Memory B cell (primary cell): ENCODE measurements at regions not wholly inside any gene's neighbourhood (a gene's known extent, or its start where the extent isn't known, plus 50 kb on each side); places are given as distances from the start of the nearest gene placed in this dataset.

Experiments used
- ATAC-seq: fragments of 150-1000 bp; cut with Tn5 transposase; 2 replicates; pipeline ENCODE4 v1.10.0; 2021; ENCODE audit warnings: low read depth, mild to moderate bottlenecking, moderate library complexity
- DNase-seq, 2 donors: peaks; one replicate each; pipeline ENCODE4 v3.0.0; 2022; ENCODE audit warnings: low spot score in 2 of 2
- H3K27ac Mint-ChIP-seq: one replicate; pipeline ENCODE4 v1.8.0; 2022; ENCODE audit warnings: mild to moderate bottlenecking, moderate library complexity, mixed read lengths
- H3K27me3 Mint-ChIP-seq: one replicate; pipeline ENCODE4 v1.8.0; 2022; ENCODE audit warnings: mixed read lengths
- H3K36me3 Mint-ChIP-seq: one replicate; pipeline ENCODE4 v1.8.0; 2022; ENCODE audit warnings: mild to moderate bottlenecking, mixed read lengths
- H3K4me1 Mint-ChIP-seq: one replicate; pipeline ENCODE4 v1.8.0; 2022; ENCODE audit warnings: mixed read lengths
- H3K4me3 Mint-ChIP-seq: one replicate; pipeline ENCODE4 v1.8.0; 2022; ENCODE audit warnings: mild to moderate bottlenecking, moderate library complexity, mixed read lengths
- H3K9me3 Mint-ChIP-seq: one replicate; pipeline ENCODE4 v1.8.0; 2022; ENCODE audit warnings: mixed read lengths

GRCh38 chr6:19438566-19439353 lies 398.4 kb upstream of the ID4 start:
- no peak for ATAC-seq
- H3K36me3 Mint-ChIP-seq, result peaks cover 2% of the 10 kb centered on the region
- no peak overlapping the region for H3K27ac Mint-ChIP-seq
- no peaks in the 10 kb centered on the region for H3K27me3 Mint-ChIP-seq
- peaks cover 8% of the 10 kb centered on the region for H3K9me3 Mint-ChIP-seq
- H3K4me1 Mint-ChIP-seq, result no peaks in the 10 kb centered on the region
- no peak for DNase-seq
- H3K4me3 Mint-ChIP-seq, result no peak overlapping the region

GRCh38 chr6:19440531-19440930 lies 396.6 kb upstream of the ID4 start:
- Mint-ChIP-seq H3K4me1 (no peaks in the 10 kb centered on the region), H3K4me3 (no peak overlapping the region), H3K9me3 (peaks cover 8% of the 10 kb centered on the region), H3K27me3 (no peaks in the 10 kb centered on the region), H3K27ac (no peak overlapping the region), H3K36me3 (peaks cover 2% of the 10 kb centered on the region)
- ATAC-seq, result no peak
- no peak for DNase-seq

GRCh38 chr6:19443411-19443810 lies 393.8 kb upstream of the ID4 start:
- DNase-seq (no peak), ATAC-seq (no peak)
- Mint-ChIP-seq H3K27me3 (no peaks in the 10 kb centered on the region), H3K9me3 (no peaks in the 10 kb centered on the region), H3K36me3 (peaks cover 2% of the 10 kb centered on the region), H3K4me1 (no peaks in the 10 kb centered on the region), H3K4me3 (no peak overlapping the region), H3K27ac (no peak overlapping the region)

- DNase-seq (no peak), ATAC-seq (no peak)
- no peaks in the 10 kb centered on the region for H3K27me3 Mint-ChIP-seq
- H3K4me3 Mint-ChIP-seq, result no peak overlapping the region
- no peaks in the 10 kb centered on the region for H3K9me3 Mint-ChIP-seq
- peaks cover 2% of the 10 kb centered on the region for H3K36me3 Mint-ChIP-seq
- no peak overlapping the region for H3K27ac Mint-ChIP-seq
- H3K4me1 Mint-ChIP-seq, result no peaks in the 10 kb centered on the region
Measured at GRCh38 chr6:19444041-19444440, 393.1 kb upstream of the ID4 start.

GRCh38 chr6:19444481-19444880 lies 392.7 kb upstream of the ID4 start:
- Mint-ChIP-seq H3K9me3 (peaks cover 2% of the 10 kb centered on the region), H3K27me3 (no peaks in the 10 kb centered on the region), H3K4me1 (no peaks in the 10 kb centered on the region), H3K27ac (no peak overlapping the region), H3K36me3 (peaks cover 2% of the 10 kb centered on the region), H3K4me3 (no peak overlapping the region)
- DNase-seq, result no peak
- ATAC-seq, result no peak

- no peak for ATAC-seq
- no peaks in the 10 kb centered on the region for H3K27me3 Mint-ChIP-seq
- no peak overlapping the region for H3K4me3 Mint-ChIP-seq
- no peak overlapping the region for H3K27ac Mint-ChIP-seq
- H3K9me3 Mint-ChIP-seq, result peaks cover 5% of the 10 kb centered on the region
- H3K36me3 Mint-ChIP-seq, result peaks cover 2% of the 10 kb centered on the region
- H3K4me1 Mint-ChIP-seq, result no peaks in the 10 kb centered on the region
- no peak for DNase-seq
Measured at GRCh38 chr6:19446570-19446969, 390.6 kb upstream of the ID4 start.

GRCh38 chr6:19450651-19451050 lies 386.5 kb upstream of the ID4 start:
- Mint-ChIP-seq H3K27me3 (no peaks in the 10 kb centered on the region), H3K36me3 (no peaks in the 10 kb centered on the region)
- no peak for ATAC-seq

GRCh38 chr6:19452495-19452894 lies 384.7 kb upstream of the ID4 start:
- Mint-ChIP-seq H3K4me1 (no peaks in the 10 kb centered on the region), H3K27ac (no peak overlapping the region), H3K9me3 (peaks cover 7% of the 10 kb centered on the region), H3K36me3 (no peaks in the 10 kb centered on the region), H3K27me3 (no peaks in the 10 kb centered on the region), H3K4me3 (no peak overlapping the region)
- ATAC-seq, result no peak
- DNase-seq, result no peak

More at GRCh38 chr6:19450651-19451050, 386.5 kb upstream of the ID4 start:
- Mint-ChIP-seq H3K9me3 (peaks cover 7% of the 10 kb centered on the region), H3K27ac (no peak overlapping the region), H3K4me3 (no peak overlapping the region), H3K4me1 (no peaks in the 10 kb centered on the region)
- DNase-seq, result no peak

GRCh38 chr6:19454001-19454720 lies 383.0 kb upstream of the ID4 start:
- Mint-ChIP-seq H3K27me3 (no peaks in the 10 kb centered on the region), H3K27ac (no peak overlapping the region), H3K4me1 (no peaks in the 10 kb centered on the region), H3K9me3 (peaks cover 10% of the 10 kb centered on the region), H3K4me3 (no peak overlapping the region), H3K36me3 (no peaks in the 10 kb centered on the region)
- ATAC-seq, result no peak
- no peak for DNase-seq

GRCh38 chr6:19454721-19455392 lies 382.3 kb upstream of the ID4 start:
- Mint-ChIP-seq H3K9me3 (peaks cover 5% of the 10 kb centered on the region), H3K4me3 (no peak overlapping the region), H3K36me3 (no peaks in the 10 kb centered on the region), H3K4me1 (no peaks in the 10 kb centered on the region), H3K27ac (no peak overlapping the region), H3K27me3 (no peaks in the 10 kb centered on the region)
- ATAC-seq (no peak), DNase-seq (no peak)

GRCh38 chr6:19463250-19463649 lies 373.9 kb upstream of the ID4 start:
- H3K4me3 Mint-ChIP-seq, result no peak overlapping the region
- H3K27ac Mint-ChIP-seq, result no peak overlapping the region
- H3K9me3 Mint-ChIP-seq, result peaks cover 7% of the 10 kb centered on the region
- no peaks in the 10 kb centered on the region for H3K27me3 Mint-ChIP-seq
- DNase-seq, result no peak
- no peaks in the 10 kb centered on the region for H3K36me3 Mint-ChIP-seq
- H3K4me1 Mint-ChIP-seq, result no peaks in the 10 kb centered on the region
- no peak for ATAC-seq

- Mint-ChIP-seq H3K4me3 (no peak overlapping the region), H3K27me3 (no peaks in the 10 kb centered on the region), H3K4me1 (no peaks in the 10 kb centered on the region), H3K9me3 (peaks cover 5% of the 10 kb centered on the region), H3K27ac (no peak overlapping the region), H3K36me3 (no peaks in the 10 kb centered on the region)
- ATAC-seq, result no peak
- DNase-seq, result no peak
Measured at GRCh38 chr6:19463925-19464324, 373.2 kb upstream of the ID4 start.

GRCh38 chr6:19465256-19465655 lies 371.9 kb upstream of the ID4 start:
- Mint-ChIP-seq H3K4me1 (no peaks in the 10 kb centered on the region), H3K27ac (no peak overlapping the region), H3K36me3 (no peaks in the 10 kb centered on the region), H3K4me3 (no peak overlapping the region), H3K27me3 (no peaks in the 10 kb centered on the region), H3K9me3 (no peaks in the 10 kb centered on the region)
- ATAC-seq (no peak), DNase-seq (no peak)

GRCh38 chr6:19465760-19466159 lies 371.4 kb upstream of the ID4 start:
- Mint-ChIP-seq H3K4me1 (no peaks in the 10 kb centered on the region), H3K27ac (no peak overlapping the region), H3K4me3 (no peak overlapping the region), H3K9me3 (no peaks in the 10 kb centered on the region), H3K27me3 (no peaks in the 10 kb centered on the region), H3K36me3 (no peaks in the 10 kb centered on the region)
- DNase-seq, result no peak
- no peak for ATAC-seq
